ENCODE measurements at regions not wholly inside any gene's neighbourhood (a gene's known extent, or its start where the extent isn't known, plus 50 kb on each side); places are given as distances from the start of the nearest gene placed in this dataset.

- no peak overlapping the region for H3K4me3 ChIP-seq (replicated peaks; ENCODE audit: low read depth, low read length)
- no peak for DNase-seq (ENCODE audit: low read depth)
- TF ChIP-seq CTCF (IDR thresholded peaks at IDR 0.05; ENCODE audit: low read length, missing control alignments) = no peak
Observed at GRCh38 chr11:11043721-11044120, 185.9 kb upstream of the ZBED5 start.

GRCh38 chr11:11039208-11039965, 181.5 kb upstream of the ZBED5 start:
- TF ChIP-seq CTCF (IDR thresholded peaks at IDR 0.05; ENCODE audit: low read length, missing control alignments) = no peak
- H3K4me3 ChIP-seq (replicated peaks; ENCODE audit: low read depth, low read length) = no peak overlapping the region
- no peak for DNase-seq (ENCODE audit: low read depth)

GRCh38 chr11:11038782-11039181, 180.9 kb upstream of the ZBED5 start:
- TF ChIP-seq CTCF (IDR thresholded peaks at IDR 0.05; ENCODE audit: low read length, missing control alignments) = no peak
- no peak overlapping the region for H3K4me3 ChIP-seq (replicated peaks; ENCODE audit: low read depth, low read length)
- no peak for DNase-seq (ENCODE audit: low read depth)

- no peak for TF ChIP-seq CTCF (IDR thresholded peaks at IDR 0.05; ENCODE audit: low read length, missing control alignments)
- H3K4me3 ChIP-seq (replicated peaks; ENCODE audit: low read depth, low read length) = no peak overlapping the region
- no peak for DNase-seq (ENCODE audit: low read depth)
Observed at GRCh38 chr11:11038352-11038751, 180.5 kb upstream of the ZBED5 start.

GRCh38 chr11:11036848-11037732, 179.2 kb upstream of the ZBED5 start:
- peak; percentile 72 for TF ChIP-seq CTCF (IDR thresholded peaks at IDR 0.05; ENCODE audit: low read length, missing control alignments)
- peak; percentile 72 for DNase-seq (ENCODE audit: low read depth)
- H3K4me3 ChIP-seq (replicated peaks; ENCODE audit: low read depth, low read length) = no peak overlapping the region

GRCh38 chr11:11036185-11036847, 178.5 kb upstream of the ZBED5 start:
- no peak overlapping the region for H3K4me3 ChIP-seq (replicated peaks; ENCODE audit: low read depth, low read length)
- no peak for TF ChIP-seq CTCF (IDR thresholded peaks at IDR 0.05; ENCODE audit: low read length, missing control alignments)
- DNase-seq (ENCODE audit: low read depth) = no peak

Measured in fibroblast of pulmonary artery (primary cell).